Smooth muscle cell (in vitro differentiated cells): ENCODE measurements at regions not wholly inside any gene's neighbourhood (a gene's known extent, or its start where the extent isn't known, plus 50 kb on each side); places are given as distances from the start of the nearest gene placed in this dataset.

ENCODE experiments used
- DNase-seq: peaks from one replicate; lab custom pipeline; 2025; ENCODE audit not compliant: unreplicated experiment; lab: John Stamatoyannopoulos, UW
- H2AFZ ChIP-seq: fragments of 200-600 bp; sonication (generic); 2 replicates; pipeline ENCODE4 v1.6.0; 2016; ENCODE audit warnings: antibody characterized with exemption, low read depth, mild to moderate bottlenecking
- H3F3A ChIP-seq: fragments of 200-600 bp; sonication (generic); 2 replicates; pipeline ENCODE4 v1.6.0; 2017; ENCODE audit warnings: antibody characterized with exemption, low read depth
- H3K27ac ChIP-seq: fragments of 200-600 bp; sonication (generic); 2 replicates; pipeline ENCODE4 v1.5.1; 2016; ENCODE audit warnings: low read depth, mild to moderate bottlenecking
- H3K27me3 ChIP-seq: fragments of 200-600 bp; sonication (generic); 2 replicates; pipeline ENCODE4 v1.6.1; 2016; ENCODE audit warnings: low read depth, mild to moderate bottlenecking
- H3K36me3 ChIP-seq: fragments of 200-600 bp; sonication (generic); 2 replicates; pipeline ENCODE4 v1.5.1; 2016; ENCODE audit warnings: low read depth
- H3K4me1 ChIP-seq: fragments of 200-600 bp; sonication (generic); 2 replicates; pipeline ENCODE4 v1.5.1; 2016; ENCODE audit warnings: low read depth
- H3K4me2 ChIP-seq: fragments of 200-600 bp; sonication (generic); 2 replicates; pipeline ENCODE4 v1.6.0; 2016; ENCODE audit warnings: mild to moderate bottlenecking
- H3K4me3 ChIP-seq: fragments of 200-600 bp; sonication (generic); 2 replicates; pipeline ENCODE4 v1.5.1; 2016; ENCODE audit warnings: mild to moderate bottlenecking
- H3K79me2 ChIP-seq: fragments of 200-600 bp; sonication (generic); 2 replicates; pipeline ENCODE4 v1.6.0; 2016; ENCODE audit warnings: low read depth, mild to moderate bottlenecking
- H3K9ac ChIP-seq: fragments of 200-600 bp; sonication (generic); 2 replicates; pipeline ENCODE4 v1.6.0; 2016; ENCODE audit warnings: low read depth
- H3K9me3 ChIP-seq: fragments of 200-600 bp; sonication (generic); replicated peaks from 2 replicates; pipeline ENCODE4 v1.5.1; 2016; ENCODE audit warnings: low read depth
- H4K20me1 ChIP-seq: fragments of 200-600 bp; sonication (generic); 2 replicates; pipeline ENCODE4 v1.6.0; 2016; ENCODE audit warnings: low read depth
- CTCF ChIP-seq: fragments of 200-600 bp; sonication (generic); IDR thresholded peaks from 2 replicates; pipeline ENCODE4 v1.5.1; 2017; ENCODE audit warnings: borderline replicate concordance, mild to moderate bottlenecking, antibody characterized with exemption; ENCODE audit not compliant: insufficient read depth, poor library complexity, severe bottlenecking
- WGBS: methylation state at CpG from one replicate; pipeline ENCODE4 v1.1.7; 2016; ENCODE audit warnings: low lambda C conversion rate; 5-methylcytosine and 5-hydroxymethylcytosine counted together

- H3K9ac ChIP-seq = no peak overlapping the region
- H3K79me2 ChIP-seq = no peaks in the 10 kb centered on the region
- no peak overlapping the region for H3K4me2 ChIP-seq
- no peak for TF ChIP-seq CTCF
- H2AFZ ChIP-seq = no peak overlapping the region
- no peaks in the 10 kb centered on the region for H3K4me1 ChIP-seq
- H3F3A ChIP-seq = no peaks in the 10 kb centered on the region
- H3K9me3 ChIP-seq = no peaks in the 10 kb centered on the region
- no peaks in the 10 kb centered on the region for H3K36me3 ChIP-seq
- H3K4me3 ChIP-seq = no peak overlapping the region
- H3K27me3 ChIP-seq = no peaks in the 10 kb centered on the region
- no peak overlapping the region for H3K27ac ChIP-seq
- H4K20me1 ChIP-seq = no peaks in the 10 kb centered on the region
- no peak for DNase-seq
- WGBS = 97% methylated on average over 1 of the region's 1 CpG
Observed at GRCh38 chr6:80625405-80625804, 518.9 kb downstream of the BCKDHB start.

- DNase-seq = no peak
- Histone ChIP-seq H3K36me3 (no peaks in the 10 kb centered on the region), H3F3A (no peaks in the 10 kb centered on the region), H3K79me2 (no peaks in the 10 kb centered on the region), H2AFZ (no peak overlapping the region), H4K20me1 (no peaks in the 10 kb centered on the region), H3K4me1 (no peaks in the 10 kb centered on the region), H3K27me3 (no peaks in the 10 kb centered on the region), H3K9ac (no peak overlapping the region), H3K4me3 (no peak overlapping the region), H3K4me2 (no peak overlapping the region), H3K9me3 (no peaks in the 10 kb centered on the region), H3K27ac (no peak overlapping the region)
- no peak for TF ChIP-seq CTCF
Observed at GRCh38 chr6:80623066-80623815, 516.8 kb downstream of the BCKDHB start.

GRCh38 chr6:80622641-80623040, 516.2 kb downstream of the BCKDHB start:
- Histone ChIP-seq H3K4me1 (no peaks in the 10 kb centered on the region), H3K9me3 (no peaks in the 10 kb centered on the region), H3K4me2 (no peak overlapping the region), H3K27ac (no peak overlapping the region), H3K9ac (no peak overlapping the region), H3F3A (no peaks in the 10 kb centered on the region), H3K4me3 (no peak overlapping the region), H3K36me3 (no peaks in the 10 kb centered on the region), H4K20me1 (no peaks in the 10 kb centered on the region), H2AFZ (no peak overlapping the region), H3K27me3 (no peaks in the 10 kb centered on the region), H3K79me2 (no peaks in the 10 kb centered on the region)
- DNase-seq = no peak
- no peak for TF ChIP-seq CTCF
- 91% methylated on average over 1 of the region's 1 CpG for WGBS

GRCh38 chr6:80618953-80619352, 512.5 kb downstream of the BCKDHB start:
- Histone ChIP-seq H3K4me2 (no peak overlapping the region), H3K27ac (no peak overlapping the region)

More at GRCh38 chr6:80618953-80619352, 512.5 kb downstream of the BCKDHB start:
- Histone ChIP-seq H4K20me1 (no peaks in the 10 kb centered on the region), H3K79me2 (no peaks in the 10 kb centered on the region), H3K27me3 (no peaks in the 10 kb centered on the region), H3F3A (no peaks in the 10 kb centered on the region), H3K4me1 (no peaks in the 10 kb centered on the region), H3K4me3 (no peak overlapping the region), H3K36me3 (no peaks in the 10 kb centered on the region), H3K9me3 (no peaks in the 10 kb centered on the region), H3K9ac (no peak overlapping the region), H2AFZ (no peak overlapping the region)
- TF ChIP-seq CTCF = no peak
- no peak for DNase-seq
- WGBS = 74% methylated on average over 4 of the region's 4 CpGs
